PFSK-1 (cell line): ENCODE measurements at regions not wholly inside any gene's neighbourhood (a gene's known extent, or its start where the extent isn't known, plus 50 kb on each side); places are given as distances from the start of the nearest gene placed in this dataset.

Experiments
- FOXP2 ChIP-seq: optimal IDR thresholded peaks from 2 replicates; pipeline ENCODE3; 2011; ENCODE audit warnings: borderline replicate concordance, control low read depth, inconsistent platforms; ENCODE audit not compliant: insufficient read depth; ENCODE audit errors: extremely low read length, extremely low read depth
- POLR2AphosphoS5 ChIP-seq: IDR thresholded peaks from 2 replicates; pipeline ENCODE4 v1.6.1; 2012; ENCODE audit warnings: low read depth, mild to moderate bottlenecking, control low read depth, low read length, moderate library complexity
- SIN3A ChIP-seq: IDR thresholded peaks from 2 replicates; pipeline ENCODE4 v1.6.1; 2012; ENCODE audit warnings: mild to moderate bottlenecking, low read length, moderate library complexity, borderline replicate concordance; ENCODE audit not compliant: insufficient read depth
- TAF1 ChIP-seq: IDR thresholded peaks from 2 replicates; pipeline ENCODE4 v1.6.1; 2012; ENCODE audit warnings: low read length, control low read depth, borderline replicate concordance; ENCODE audit not compliant: insufficient read depth
- TF ChIP-seq, protein P1 (sequence below), 2 experiments: IDR thresholded peaks; 2 replicates each; pipeline versions ENCODE4 v1.6.1 to v1.8.0; 2011 to 2012; ENCODE audit warnings: low read depth in 2 of 2, low read length in 2 of 2, control low read depth in 1 of 2, inconsistent platforms in 1 of 2, mild to moderate bottlenecking in 1 of 2, moderate library complexity in 1 of 2; ENCODE audit not compliant: insufficient read depth in 1 of 2

GRCh38 chr18:73983496-73983895, 164.1 kb downstream of the FBXO15 start:
- TF ChIP-seq, protein P1, sequence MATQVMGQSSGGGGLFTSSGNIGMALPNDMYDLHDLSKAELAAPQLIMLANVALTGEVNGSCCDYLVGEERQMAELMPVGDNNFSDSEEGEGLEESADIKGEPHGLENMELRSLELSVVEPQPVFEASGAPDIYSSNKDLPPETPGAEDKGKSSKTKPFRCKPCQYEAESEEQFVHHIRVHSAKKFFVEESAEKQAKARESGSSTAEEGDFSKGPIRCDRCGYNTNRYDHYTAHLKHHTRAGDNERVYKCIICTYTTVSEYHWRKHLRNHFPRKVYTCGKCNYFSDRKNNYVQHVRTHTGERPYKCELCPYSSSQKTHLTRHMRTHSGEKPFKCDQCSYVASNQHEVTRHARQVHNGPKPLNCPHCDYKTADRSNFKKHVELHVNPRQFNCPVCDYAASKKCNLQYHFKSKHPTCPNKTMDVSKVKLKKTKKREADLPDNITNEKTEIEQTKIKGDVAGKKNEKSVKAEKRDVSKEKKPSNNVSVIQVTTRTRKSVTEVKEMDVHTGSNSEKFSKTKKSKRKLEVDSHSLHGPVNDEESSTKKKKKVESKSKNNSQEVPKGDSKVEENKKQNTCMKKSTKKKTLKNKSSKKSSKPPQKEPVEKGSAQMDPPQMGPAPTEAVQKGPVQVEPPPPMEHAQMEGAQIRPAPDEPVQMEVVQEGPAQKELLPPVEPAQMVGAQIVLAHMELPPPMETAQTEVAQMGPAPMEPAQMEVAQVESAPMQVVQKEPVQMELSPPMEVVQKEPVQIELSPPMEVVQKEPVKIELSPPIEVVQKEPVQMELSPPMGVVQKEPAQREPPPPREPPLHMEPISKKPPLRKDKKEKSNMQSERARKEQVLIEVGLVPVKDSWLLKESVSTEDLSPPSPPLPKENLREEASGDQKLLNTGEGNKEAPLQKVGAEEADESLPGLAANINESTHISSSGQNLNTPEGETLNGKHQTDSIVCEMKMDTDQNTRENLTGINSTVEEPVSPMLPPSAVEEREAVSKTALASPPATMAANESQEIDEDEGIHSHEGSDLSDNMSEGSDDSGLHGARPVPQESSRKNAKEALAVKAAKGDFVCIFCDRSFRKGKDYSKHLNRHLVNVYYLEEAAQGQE (IDR thresholded peaks at IDR 0.05; ENCODE audit: insufficient read depth in 1 of 2, low read depth in 2 of 2, low read length in 2 of 2): peak in 1 of 2 experiments; percentile 63; a peak in 1 of 4 replicates
- no peak for TF ChIP-seq POLR2AphosphoS5
- TF ChIP-seq FOXP2: no peak

- TF ChIP-seq TAF1: no peak
- no peak for TF ChIP-seq FOXP2
- no peak for TF ChIP-seq POLR2AphosphoS5
- no peak for TF ChIP-seq SIN3A
- TF ChIP-seq, protein P1 (IDR thresholded peaks at IDR 0.05; ENCODE audit: insufficient read depth in 1 of 2, low read depth in 2 of 2, low read length in 2 of 2): no peak
Observed at GRCh38 chr18:73981796-73982195, 165.8 kb downstream of the FBXO15 start.

DNA sequence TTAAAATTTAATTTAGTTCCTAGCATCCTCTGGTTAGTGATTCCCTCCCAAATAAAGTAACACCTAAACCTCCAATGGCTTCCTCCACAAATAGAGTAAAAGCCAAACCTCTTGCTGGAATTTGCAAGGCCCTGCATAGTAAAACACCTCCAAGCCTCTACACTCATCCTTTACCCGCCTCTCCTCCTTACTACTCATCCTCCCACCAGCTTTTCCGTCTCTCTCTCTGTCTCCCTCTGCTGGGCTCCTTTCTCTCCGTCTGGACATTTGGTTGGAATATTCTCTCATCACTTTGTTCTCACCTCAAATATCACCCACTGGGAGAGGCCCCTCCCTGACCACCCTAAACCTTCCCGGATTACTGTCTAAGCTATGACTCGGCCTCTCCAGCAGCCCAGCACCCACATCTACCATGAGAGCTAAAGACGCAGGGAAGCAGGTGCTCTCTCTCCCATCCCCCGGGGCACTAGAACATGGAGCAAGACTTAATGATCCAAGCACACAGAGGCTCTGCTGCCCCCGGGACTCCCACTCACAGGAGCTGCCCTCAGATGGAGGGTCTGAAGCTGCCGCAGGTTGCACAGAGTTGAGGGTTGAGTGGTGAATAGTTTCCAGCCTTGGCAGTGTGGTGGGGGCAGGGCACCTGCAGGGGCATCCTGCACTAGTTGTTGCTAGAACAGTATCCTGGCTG, 167.2 kb downstream of the FBXO15 start:
- TF ChIP-seq SIN3A (no peak), FOXP2 (no peak), POLR2AphosphoS5 (no peak), TAF1 (no peak)
- TF ChIP-seq, protein P1 (IDR thresholded peaks at IDR 0.05; ENCODE audit: insufficient read depth in 1 of 2, low read depth in 2 of 2, low read length in 2 of 2): no peak

DNA sequence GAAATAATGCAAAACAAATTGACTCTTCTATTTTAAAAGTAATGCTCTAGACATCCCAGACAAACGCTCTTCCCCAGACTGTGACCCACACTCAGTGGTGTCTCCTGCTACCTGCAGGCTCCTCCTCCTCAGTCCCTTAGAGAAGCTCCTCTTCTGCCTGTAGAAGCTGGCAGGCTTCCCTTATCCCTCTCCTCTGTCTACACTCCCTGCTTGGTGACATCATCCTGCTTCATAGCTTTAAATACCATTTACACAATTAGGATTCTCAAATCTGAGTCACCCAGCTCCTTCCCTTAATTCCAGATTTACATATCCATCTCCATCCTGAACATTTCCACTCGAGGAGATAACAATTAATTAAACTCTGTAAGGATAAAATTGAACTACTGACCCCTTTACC, 167.9 kb downstream of the FBXO15 start:
- TF ChIP-seq, protein P1 (IDR thresholded peaks at IDR 0.05; ENCODE audit: insufficient read depth in 1 of 2, low read depth in 2 of 2, low read length in 2 of 2): no peak
- TF ChIP-seq SIN3A: no peak
- no peak for TF ChIP-seq FOXP2
- no peak for TF ChIP-seq POLR2AphosphoS5
- no peak for TF ChIP-seq TAF1

- TF ChIP-seq POLR2AphosphoS5: no peak
- no peak for TF ChIP-seq FOXP2
- TF ChIP-seq, protein P1 (IDR thresholded peaks at IDR 0.05; ENCODE audit: insufficient read depth in 1 of 2, low read depth in 2 of 2, low read length in 2 of 2): no peak
- no peak for TF ChIP-seq SIN3A
- no peak for TF ChIP-seq TAF1
Observed at GRCh38 chr18:73976433-73976832, 171.2 kb downstream of the FBXO15 start.
